ENCODE measurements at regions not wholly inside any gene's neighbourhood (a gene's known extent, or its start where the extent isn't known, plus 50 kb on each side); places are given as distances from the start of the nearest gene placed in this dataset.

DNA sequence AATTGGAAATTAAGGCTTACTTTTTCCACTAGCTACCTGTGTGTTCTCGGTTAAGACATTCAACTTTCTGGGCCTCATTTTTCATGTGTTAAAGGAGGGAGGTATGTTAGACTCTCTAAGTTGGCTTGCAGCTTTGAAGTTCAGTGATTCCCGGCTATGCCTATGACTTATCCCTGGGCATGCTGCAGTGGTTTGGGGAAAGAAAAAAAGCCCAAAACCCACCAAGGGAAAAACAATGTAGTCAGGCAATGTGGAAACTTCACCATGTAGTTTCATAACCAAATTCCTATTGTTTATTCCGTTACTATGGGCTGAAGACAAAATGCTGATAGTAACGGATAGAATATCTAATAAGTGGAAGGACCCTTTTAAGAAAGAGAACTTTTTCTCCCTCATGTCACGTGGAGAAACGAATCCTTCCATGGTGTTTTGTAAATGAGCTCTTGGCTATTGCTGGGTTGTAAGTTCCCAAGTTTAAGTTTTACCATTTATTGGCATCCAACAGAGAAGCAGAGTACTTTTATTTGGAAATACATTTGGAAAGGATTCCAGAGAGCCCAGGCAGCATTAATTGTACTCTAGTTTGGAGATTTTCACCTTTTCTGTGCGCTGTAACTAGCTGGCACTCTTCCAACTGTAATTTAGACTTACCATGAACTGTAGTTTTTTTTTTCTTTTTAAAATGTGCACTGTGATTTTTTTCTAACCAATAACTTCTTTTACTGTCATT, 84.9 kb upstream of the MPDZ start:
- H3K27ac ChIP-seq (ENCODE audit: low read depth, low read length) = no peak overlapping the region
- H3K36me3 ChIP-seq (ENCODE audit: control insufficient read depth, insufficient read depth, low read length) = no peaks in the 10 kb centered on the region
- H3K4me3 ChIP-seq (ENCODE audit: low read length) = no peak overlapping the region
- Mint-ChIP-seq H3K4me3 (no peak overlapping the region), H3K36me3 (ENCODE audit: low read depth) (no peaks in the 10 kb centered on the region), H3K27me3 (ENCODE audit: insufficient read depth) (no peaks in the 10 kb centered on the region), H3K4me1 (peaks cover 17% of the 10 kb centered on the region), H3K27ac (no peak overlapping the region), H3K9me3 (no peaks in the 10 kb centered on the region)
- H3K9me3 ChIP-seq (ENCODE audit: control insufficient read depth, low read length) = no peaks in the 10 kb centered on the region
- peaks cover 5% of the 10 kb centered on the region for H3K4me1 ChIP-seq (ENCODE audit: control insufficient read depth, insufficient read depth, low read length)
- H3K9ac ChIP-seq (ENCODE audit: extremely low read depth, low read length, poor library complexity, severe bottlenecking) = no peak overlapping the region
- no peaks in the 10 kb centered on the region for H3K27me3 ChIP-seq (ENCODE audit: control insufficient read depth, insufficient read depth, low read length, poor library complexity, severe bottlenecking)
- TF ChIP-seq, protein P1, sequence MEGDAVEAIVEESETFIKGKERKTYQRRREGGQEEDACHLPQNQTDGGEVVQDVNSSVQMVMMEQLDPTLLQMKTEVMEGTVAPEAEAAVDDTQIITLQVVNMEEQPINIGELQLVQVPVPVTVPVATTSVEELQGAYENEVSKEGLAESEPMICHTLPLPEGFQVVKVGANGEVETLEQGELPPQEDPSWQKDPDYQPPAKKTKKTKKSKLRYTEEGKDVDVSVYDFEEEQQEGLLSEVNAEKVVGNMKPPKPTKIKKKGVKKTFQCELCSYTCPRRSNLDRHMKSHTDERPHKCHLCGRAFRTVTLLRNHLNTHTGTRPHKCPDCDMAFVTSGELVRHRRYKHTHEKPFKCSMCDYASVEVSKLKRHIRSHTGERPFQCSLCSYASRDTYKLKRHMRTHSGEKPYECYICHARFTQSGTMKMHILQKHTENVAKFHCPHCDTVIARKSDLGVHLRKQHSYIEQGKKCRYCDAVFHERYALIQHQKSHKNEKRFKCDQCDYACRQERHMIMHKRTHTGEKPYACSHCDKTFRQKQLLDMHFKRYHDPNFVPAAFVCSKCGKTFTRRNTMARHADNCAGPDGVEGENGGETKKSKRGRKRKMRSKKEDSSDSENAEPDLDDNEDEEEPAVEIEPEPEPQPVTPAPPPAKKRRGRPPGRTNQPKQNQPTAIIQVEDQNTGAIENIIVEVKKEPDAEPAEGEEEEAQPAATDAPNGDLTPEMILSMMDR (conservative IDR thresholded peaks at IDR 0.05) = no peak
- 97 to 100% methylated on average over 1 to 7 of the region's 7 CpGs for WGBS, 2 experiments (ENCODE audit: insufficient coverage in 1 of 2, insufficient read length in 1 of 2)
- no peak for DNase-seq

DNA sequence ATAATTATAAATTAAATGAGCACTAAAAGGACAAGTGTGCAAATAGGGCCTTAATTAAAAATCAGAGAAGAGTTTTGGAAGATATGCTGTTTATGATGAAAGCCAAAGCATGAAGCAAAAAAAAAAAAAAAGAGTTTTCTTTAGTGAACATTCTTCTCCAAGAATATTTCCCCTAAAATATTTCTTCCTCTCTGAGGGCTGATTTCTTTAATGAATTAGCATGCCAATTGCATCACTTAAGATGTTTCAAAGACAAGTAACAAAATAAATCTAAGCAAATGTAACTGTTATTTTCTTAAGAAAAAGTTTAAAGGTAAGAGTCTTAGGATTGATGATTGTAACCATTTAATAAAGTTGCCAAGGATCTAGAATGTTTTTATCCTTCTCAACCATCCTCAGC, 81.6 kb upstream of the MPDZ start:
- no peak overlapping the region for H3K27ac ChIP-seq (ENCODE audit: low read depth, low read length)
- no peaks in the 10 kb centered on the region for H3K27me3 ChIP-seq (ENCODE audit: control insufficient read depth, insufficient read depth, low read length, poor library complexity, severe bottlenecking)
- no peaks in the 10 kb centered on the region for H3K36me3 Mint-ChIP-seq (ENCODE audit: low read depth)
- no peak for DNase-seq
- no peaks in the 10 kb centered on the region for H3K9me3 ChIP-seq (ENCODE audit: control insufficient read depth, low read length)
- H3K36me3 ChIP-seq (ENCODE audit: control insufficient read depth, insufficient read depth, low read length) = no peaks in the 10 kb centered on the region
- no peak overlapping the region for H3K4me3 ChIP-seq (ENCODE audit: low read length)
- H3K4me1 Mint-ChIP-seq = peaks cover 15% of the 10 kb centered on the region
- H3K9ac ChIP-seq (ENCODE audit: extremely low read depth, low read length, poor library complexity, severe bottlenecking) = no peak overlapping the region
- H3K27me3 Mint-ChIP-seq (ENCODE audit: insufficient read depth) = no peaks in the 10 kb centered on the region
- no peak overlapping the region for H3K27ac Mint-ChIP-seq
- H3K4me3 Mint-ChIP-seq = no peak overlapping the region
- TF ChIP-seq, protein P1 (conservative IDR thresholded peaks at IDR 0.05) = no peak
- H3K9me3 Mint-ChIP-seq = no peaks in the 10 kb centered on the region
- peaks cover 5% of the 10 kb centered on the region for H3K4me1 ChIP-seq (ENCODE audit: control insufficient read depth, insufficient read depth, low read length)

GRCh38 chr9:13360188-13360587, 80.7 kb upstream of the MPDZ start:
- H3K9me3 ChIP-seq (ENCODE audit: control insufficient read depth, low read length) = no peaks in the 10 kb centered on the region
- no peaks in the 10 kb centered on the region for H3K36me3 Mint-ChIP-seq (ENCODE audit: low read depth)

More at GRCh38 chr9:13360188-13360587, 80.7 kb upstream of the MPDZ start:
- Mint-ChIP-seq H3K27ac (no peak overlapping the region), H3K4me3 (no peak overlapping the region), H3K9me3 (no peaks in the 10 kb centered on the region), H3K4me1 (peaks cover 15% of the 10 kb centered on the region), H3K27me3 (ENCODE audit: insufficient read depth) (no peaks in the 10 kb centered on the region)
- H3K27me3 ChIP-seq (ENCODE audit: control insufficient read depth, insufficient read depth, low read length, poor library complexity, severe bottlenecking) = no peaks in the 10 kb centered on the region
- H3K4me3 ChIP-seq (ENCODE audit: low read length) = no peak overlapping the region
- no peak overlapping the region for H3K9ac ChIP-seq (ENCODE audit: extremely low read depth, low read length, poor library complexity, severe bottlenecking)
- no peak for DNase-seq
- H3K4me1 ChIP-seq (ENCODE audit: control insufficient read depth, insufficient read depth, low read length) = peaks cover 5% of the 10 kb centered on the region
- TF ChIP-seq, protein P1 (conservative IDR thresholded peaks at IDR 0.05) = no peak
- H3K27ac ChIP-seq (ENCODE audit: low read depth, low read length) = no peak overlapping the region
- H3K36me3 ChIP-seq (ENCODE audit: control insufficient read depth, insufficient read depth, low read length) = no peaks in the 10 kb centered on the region
